ENCODE measurements at regions not wholly inside any gene's neighbourhood (a gene's known extent, or its start where the extent isn't known, plus 50 kb on each side); places are given as distances from the start of the nearest gene placed in this dataset.

- no peak for DNase-seq (ENCODE audit: low read depth)
- no peak overlapping the region for H3K4me3 ChIP-seq (ENCODE audit: low read depth, low read length)
- no peak for TF ChIP-seq CTCF (IDR thresholded peaks at IDR 0.05; ENCODE audit: insufficient read depth, low read depth, low read length, missing control alignments)
These were observed 150.8 kb upstream of the BNIP2 start for GRCh38 chr15:59839906-59840305.

- H3K4me3 ChIP-seq (ENCODE audit: low read depth, low read length): no peak overlapping the region
- TF ChIP-seq CTCF (IDR thresholded peaks at IDR 0.05; ENCODE audit: insufficient read depth, low read depth, low read length, missing control alignments): no peak
- DNase-seq (ENCODE audit: low read depth): no peak
These were observed 149.8 kb upstream of the BNIP2 start for GRCh38 chr15:59838900-59839299.

- no peak for TF ChIP-seq CTCF (IDR thresholded peaks at IDR 0.05; ENCODE audit: insufficient read depth, low read depth, low read length, missing control alignments)
- DNase-seq (ENCODE audit: low read depth): no peak
- no peak overlapping the region for H3K4me3 ChIP-seq (ENCODE audit: low read depth, low read length)
These were observed 146.7 kb upstream of the BNIP2 start for GRCh38 chr15:59835776-59836175.

GRCh38 chr15:59834528-59834927 is 145.4 kb upstream of the BNIP2 start:
- no peak for DNase-seq (ENCODE audit: low read depth)
- H3K4me3 ChIP-seq (ENCODE audit: low read depth, low read length): no peak overlapping the region
- no peak for TF ChIP-seq CTCF (IDR thresholded peaks at IDR 0.05; ENCODE audit: insufficient read depth, low read depth, low read length, missing control alignments)

- DNase-seq (ENCODE audit: low read depth): no peak
- H3K4me3 ChIP-seq (ENCODE audit: low read depth, low read length): no peak overlapping the region
- no peak for TF ChIP-seq CTCF (IDR thresholded peaks at IDR 0.05; ENCODE audit: insufficient read depth, low read depth, low read length, missing control alignments)
These were observed 144.2 kb upstream of the BNIP2 start for GRCh38 chr15:59833366-59833765.

GRCh38 chr15:59830873-59831272 is 141.8 kb upstream of the BNIP2 start:
- TF ChIP-seq CTCF (IDR thresholded peaks at IDR 0.05; ENCODE audit: insufficient read depth, low read depth, low read length, missing control alignments): no peak
- H3K4me3 ChIP-seq (ENCODE audit: low read depth, low read length): no peak overlapping the region
- DNase-seq (ENCODE audit: low read depth): no peak

GRCh38 chr15:59830098-59830497 is 141.0 kb upstream of the BNIP2 start:
- H3K4me3 ChIP-seq (ENCODE audit: low read depth, low read length): no peak overlapping the region
- DNase-seq (ENCODE audit: low read depth): no peak
- no peak for TF ChIP-seq CTCF (IDR thresholded peaks at IDR 0.05; ENCODE audit: insufficient read depth, low read depth, low read length, missing control alignments)

Measured in GM12865 (cell line).